Suprapubic skin (tissue), 4 donors: ENCODE measurements at regions not wholly inside any gene's neighbourhood (a gene's known extent, or its start where the extent isn't known, plus 50 kb on each side); places are given as distances from the start of the nearest gene placed in this dataset.
"Not testable (repeated sequence)": the region's sequence is repeated elsewhere in the genome, so short reads cannot be mapped to it uniquely, and the experiment has no call there.

Experiments used
- POLR2A ChIP-seq, 2 donors: fragments of 450-650 bp; IDR thresholded peaks; one replicate each; pipeline ENCODE4 v1.6.1; 2017; ENCODE audit warnings: antibody characterized with exemption in 2 of 2, mild to moderate bottlenecking in 2 of 2, moderate library complexity in 2 of 2
- POLR2AphosphoS5 ChIP-seq, 3 donors: sonication (generic); formaldehyde crosslinking; IDR thresholded peaks; one replicate each; pipeline ENCODE4 v1.6.1; 2017; ENCODE audit warnings: antibody characterized with exemption in 3 of 3
- TF ChIP-seq, protein P1 (sequence below), 2 donors: fragments of 200-600 bp in 1 of 2; fragments of 450-650 bp in 1 of 2; sonication (generic) in 1 of 2; IDR thresholded peaks; one replicate each; pipeline ENCODE4 v1.5.1; 2016 to 2019; ENCODE audit warnings: antibody characterized with exemption in 2 of 2, mild to moderate bottlenecking in 1 of 2, moderate library complexity in 1 of 2

DNA sequence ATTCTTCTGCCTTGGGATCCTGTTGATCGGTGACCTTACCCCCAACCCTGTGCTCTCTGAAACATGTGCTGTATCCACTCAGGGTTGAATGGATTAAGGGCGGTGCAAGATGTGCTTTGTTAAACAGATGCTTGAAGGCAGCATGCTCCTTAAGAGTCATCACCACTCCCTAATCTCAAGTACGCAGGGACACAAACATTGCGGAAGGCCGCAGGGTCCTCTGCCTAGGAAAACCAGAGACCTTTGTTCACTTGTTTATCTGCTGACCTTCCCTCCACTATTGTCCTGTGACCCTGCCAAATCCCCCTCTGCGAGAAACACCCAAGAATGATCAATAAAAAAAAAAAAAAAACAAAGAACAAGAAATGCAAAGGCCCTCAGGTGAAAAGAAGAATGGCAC, 126.1 kb upstream of the RAP1B start:
- TF ChIP-seq, protein P1, sequence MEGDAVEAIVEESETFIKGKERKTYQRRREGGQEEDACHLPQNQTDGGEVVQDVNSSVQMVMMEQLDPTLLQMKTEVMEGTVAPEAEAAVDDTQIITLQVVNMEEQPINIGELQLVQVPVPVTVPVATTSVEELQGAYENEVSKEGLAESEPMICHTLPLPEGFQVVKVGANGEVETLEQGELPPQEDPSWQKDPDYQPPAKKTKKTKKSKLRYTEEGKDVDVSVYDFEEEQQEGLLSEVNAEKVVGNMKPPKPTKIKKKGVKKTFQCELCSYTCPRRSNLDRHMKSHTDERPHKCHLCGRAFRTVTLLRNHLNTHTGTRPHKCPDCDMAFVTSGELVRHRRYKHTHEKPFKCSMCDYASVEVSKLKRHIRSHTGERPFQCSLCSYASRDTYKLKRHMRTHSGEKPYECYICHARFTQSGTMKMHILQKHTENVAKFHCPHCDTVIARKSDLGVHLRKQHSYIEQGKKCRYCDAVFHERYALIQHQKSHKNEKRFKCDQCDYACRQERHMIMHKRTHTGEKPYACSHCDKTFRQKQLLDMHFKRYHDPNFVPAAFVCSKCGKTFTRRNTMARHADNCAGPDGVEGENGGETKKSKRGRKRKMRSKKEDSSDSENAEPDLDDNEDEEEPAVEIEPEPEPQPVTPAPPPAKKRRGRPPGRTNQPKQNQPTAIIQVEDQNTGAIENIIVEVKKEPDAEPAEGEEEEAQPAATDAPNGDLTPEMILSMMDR (IDR thresholded peaks at IDR 0.05): not testable (repeated sequence)
- TF ChIP-seq POLR2A, POLR2AphosphoS5 (IDR thresholded peaks at IDR 0.05): not testable (repeated sequence)
